RWPE2 (cell line): ENCODE measurements at regions not wholly inside any gene's neighbourhood (a gene's known extent, or its start where the extent isn't known, plus 50 kb on each side); places are given as distances from the start of the nearest gene placed in this dataset.
"Not testable (repeated sequence)": the region's sequence is repeated elsewhere in the genome, so short reads cannot be mapped to it uniquely, and the experiment has no call there.

Experiments
- ATAC-seq: fragments of 200-7000 bp; cut with Tn5 transposase; 3 replicates; pipeline ENCODE4 v1.9.1; 2021; ENCODE audit warnings: low read depth
- DNase-seq: peaks from one replicate; pipeline ENCODE4 v3.0.0-alpha.2; 2020; ENCODE audit warnings: low spot score
- H3K27ac ChIP-seq: fragments of 450-650 bp; 2 replicates; pipeline ENCODE4 v1.5.1; 2017; ENCODE audit warnings: mild to moderate bottlenecking; ENCODE audit not compliant: poor library complexity, severe bottlenecking
- H3K27me3 ChIP-seq: fragments of 250-450 bp; sonication (Bioruptor Pico); 2 replicates; pipeline ENCODE4 v1.5.1; 2021; ENCODE audit warnings: mild to moderate bottlenecking, moderate library complexity; ENCODE audit not compliant: insufficient read depth, poor library complexity, severe bottlenecking
- H3K36me3 ChIP-seq: fragments of 250-450 bp; sonication (Bioruptor Pico); 2 replicates; pipeline ENCODE4 v1.5.1; 2020; ENCODE audit warnings: low read depth, mild to moderate bottlenecking, moderate library complexity
- H3K4me1 ChIP-seq: fragments of 250-450 bp; sonication (Bioruptor Pico); 2 replicates; pipeline ENCODE4 v1.5.1; 2021; ENCODE audit warnings: mild to moderate bottlenecking, moderate library complexity; ENCODE audit not compliant: insufficient read depth, poor library complexity, severe bottlenecking
- H3K4me3 ChIP-seq: fragments of 250-450 bp; sonication (Bioruptor Pico); 2 replicates; pipeline ENCODE4 v1.5.1; 2021; ENCODE audit warnings: mild to moderate bottlenecking, moderate library complexity; ENCODE audit not compliant: severe bottlenecking
- H3K9me3 ChIP-seq: fragments of 250-450 bp; sonication (Bioruptor Pico); 2 replicates; pipeline ENCODE4 v1.5.1; 2021; ENCODE audit warnings: mild to moderate bottlenecking, moderate library complexity; ENCODE audit not compliant: severe bottlenecking
- CTCF ChIP-seq: fragments of 450-650 bp; IDR thresholded peaks from one replicate; pipeline ENCODE4 v1.5.1; 2017; ENCODE audit warnings: mild to moderate bottlenecking, moderate library complexity; ENCODE audit not compliant: poor library complexity, severe bottlenecking

- Histone ChIP-seq H3K36me3 (no peaks in the 10 kb centered on the region), H3K27me3 (no peaks in the 10 kb centered on the region), H3K4me1 (no peaks in the 10 kb centered on the region), H3K4me3 (no peak overlapping the region), H3K9me3 (no peaks in the 10 kb centered on the region), H3K27ac (no peak overlapping the region)
- TF ChIP-seq CTCF, result no peak
- DNase-seq (no peak), ATAC-seq (no peak)
These were observed 168.3 kb upstream of the STMND1 start for GRCh38 chr6:16933532-16933931.

GRCh38 chr6:16932920-16933319 lies 168.9 kb upstream of the STMND1 start:
- Histone ChIP-seq H3K9me3 (no peaks in the 10 kb centered on the region), H3K27ac (no peak overlapping the region), H3K4me3 (no peak overlapping the region), H3K27me3 (no peaks in the 10 kb centered on the region), H3K36me3 (no peaks in the 10 kb centered on the region), H3K4me1 (no peaks in the 10 kb centered on the region)
- ATAC-seq (no peak), DNase-seq (no peak)
- no peak for TF ChIP-seq CTCF

GRCh38 chr6:16931079-16931478 lies 169.8 kb upstream of the ATXN1 start:
- not testable (repeated sequence) for ATAC-seq, H3K4me3 ChIP-seq, DNase-seq, H3K36me3 ChIP-seq, H3K4me1 ChIP-seq, H3K27me3 ChIP-seq, H3K27ac ChIP-seq, H3K9me3 ChIP-seq

- ATAC-seq (no peak), DNase-seq (no peak)
- H3K4me1 ChIP-seq, result no peaks in the 10 kb centered on the region
- no peaks in the 10 kb centered on the region for H3K36me3 ChIP-seq
- H3K27ac ChIP-seq, result no peak overlapping the region
- no peak for TF ChIP-seq CTCF
- H3K27me3 ChIP-seq, result no peaks in the 10 kb centered on the region
- no peak overlapping the region for H3K4me3 ChIP-seq
- no peaks in the 10 kb centered on the region for H3K9me3 ChIP-seq
These were observed 169.2 kb upstream of the ATXN1 start for GRCh38 chr6:16930432-16930831.

- Histone ChIP-seq H3K36me3 (no peaks in the 10 kb centered on the region), H3K27me3 (no peaks in the 10 kb centered on the region), H3K4me1 (no peaks in the 10 kb centered on the region), H3K4me3 (no peak overlapping the region), H3K27ac (no peak overlapping the region), H3K9me3 (no peaks in the 10 kb centered on the region)
- TF ChIP-seq CTCF, result no peak
- DNase-seq (no peak), ATAC-seq (peak; percentile 42; the same call in 2 of the 3 replicates)
These were observed 168.5 kb upstream of the ATXN1 start for GRCh38 chr6:16929809-16930208.
